Liver (tissue), 8 donors: ENCODE measurements at regions not wholly inside any gene's neighbourhood (a gene's known extent, or its start where the extent isn't known, plus 50 kb on each side); places are given as distances from the start of the nearest gene placed in this dataset.

Experiments used
- DNase-seq: peaks from one replicate; pipeline ENCODE4 v3.0.0-alpha.2; 2017; ENCODE audit warnings: low spot score
- H3K27ac ChIP-seq, 2 donors: one replicate each; pipeline ENCODE4 v1.7.0; 2013; ENCODE audit warnings: inconsistent platforms in 2 of 2, low read length in 2 of 2, control low read depth in 1 of 2, low read depth in 1 of 2, mild to moderate bottlenecking in 1 of 2
- H3K27me3 ChIP-seq, 4 donors: one replicate each; pipeline versions ENCODE4 v1.6.1 to v1.7.0; 2013; ENCODE audit warnings: low read length in 3 of 4, inconsistent platforms in 1 of 4, mild to moderate bottlenecking in 1 of 4, moderate library complexity in 1 of 4; ENCODE audit not compliant: control insufficient read depth in 4 of 4, insufficient read depth in 4 of 4
- H3K36me3 ChIP-seq, 4 donors: one replicate each; pipeline versions ENCODE4 v1.6.1 to v1.7.0; 2013; ENCODE audit warnings: low read length in 3 of 4, mild to moderate bottlenecking in 3 of 4, low read depth in 1 of 4, moderate library complexity in 1 of 4; ENCODE audit not compliant: control insufficient read depth in 4 of 4, insufficient read depth in 3 of 4
- H3K4me1 ChIP-seq, 4 donors: one replicate each; pipeline versions ENCODE4 v1.6.1 to v1.7.0; 2013; ENCODE audit warnings: low read length in 3 of 4, mild to moderate bottlenecking in 3 of 4, moderate library complexity in 1 of 4; ENCODE audit not compliant: control insufficient read depth in 4 of 4, insufficient read depth in 4 of 4
- H3K4me3 ChIP-seq, 3 donors: one replicate each; pipeline versions ENCODE4 v1.6.1 to v1.7.0; 2013; ENCODE audit warnings: low read length in 3 of 3, control low read depth in 1 of 3, low read depth in 1 of 3, mild to moderate bottlenecking in 1 of 3
- H3K9ac ChIP-seq, 2 donors: one replicate each; pipeline ENCODE4 v1.7.0; 2013; ENCODE audit warnings: low read length in 2 of 2, mild to moderate bottlenecking in 2 of 2, moderate library complexity in 2 of 2, control low read depth in 1 of 2, low read depth in 1 of 2
- H3K9me3 ChIP-seq, 4 donors: one replicate each; pipeline versions ENCODE4 v1.6.1 to v1.7.0; 2013; ENCODE audit warnings: low read length in 3 of 4; ENCODE audit not compliant: control insufficient read depth in 4 of 4
- FOXA1 ChIP-seq: IDR thresholded peaks from 2 replicates; pipeline ENCODE4 v1.6.1; 2016; ENCODE audit warnings: antibody characterized with exemption
- FOXA2 ChIP-seq: IDR thresholded peaks from 2 replicates; pipeline ENCODE4 v1.6.1; 2016; ENCODE audit warnings: antibody characterized with exemption
- HNF4A ChIP-seq, 2 donors: conservative IDR thresholded peaks; 2 replicates each; pipeline ENCODE4 v1.6.1; 2016; ENCODE audit warnings: antibody characterized with exemption in 2 of 2, mild to moderate bottlenecking in 2 of 2
- HNF4G ChIP-seq: IDR thresholded peaks from 2 replicates; pipeline ENCODE4 v1.6.1; 2016; ENCODE audit warnings: antibody characterized with exemption
- JUND ChIP-seq, 2 donors: IDR thresholded peaks; 2 replicates each; pipeline ENCODE4 v1.6.1; 2016; ENCODE audit warnings: antibody characterized with exemption in 2 of 2
- NR2F2 ChIP-seq: IDR thresholded peaks from 2 replicates; pipeline ENCODE4 v1.6.1; 2016; ENCODE audit warnings: antibody characterized with exemption
- REST ChIP-seq: IDR thresholded peaks from 2 replicates; pipeline ENCODE4 v1.6.1; 2016; ENCODE audit warnings: antibody characterized with exemption, mild to moderate bottlenecking
- RXRA ChIP-seq, 2 donors: IDR thresholded peaks; 2 replicates each; pipeline ENCODE4 v1.6.1; 2017 to 2018; ENCODE audit warnings: antibody characterized with exemption in 2 of 2, mild to moderate bottlenecking in 1 of 2
- SP1 ChIP-seq: IDR thresholded peaks from 2 replicates; pipeline ENCODE4 v1.6.1; 2018; ENCODE audit warnings: antibody characterized with exemption, mild to moderate bottlenecking
- TAF1 ChIP-seq: conservative IDR thresholded peaks from 2 replicates; pipeline ENCODE4 v1.6.1; 2016; ENCODE audit warnings: antibody characterized with exemption, mild to moderate bottlenecking
- YY1 ChIP-seq: IDR thresholded peaks from 2 replicates; pipeline ENCODE4 v1.6.1; 2016; ENCODE audit warnings: antibody characterized with exemption, mild to moderate bottlenecking
- WGBS: extraction: QIAGEN DNeasy Blood & Tissue Kit; methylation state at CpG from one replicate; pipeline ENCODE4 v1.1.7; 2013; 5-methylcytosine and 5-hydroxymethylcytosine counted together
- TF ChIP-seq, protein P1 (sequence below): IDR thresholded peaks from 2 replicates; pipeline ENCODE4 v1.6.1; 2016; ENCODE audit warnings: antibody characterized with exemption
- TF ChIP-seq, protein P2 (sequence below): IDR thresholded peaks from 2 replicates; pipeline ENCODE4 v1.6.1; 2016; ENCODE audit warnings: antibody characterized with exemption
- TF ChIP-seq, protein P3 (sequence below): fragments of 150-350 bp; IDR thresholded peaks from 2 replicates; pipeline ENCODE4 v1.5.1; 2017; ENCODE audit warnings: improper control_type of control experiment, low read depth, low read length; ENCODE audit not compliant: missing input control
- donor health status: healthy.
- donor health status: healthy.
- donor health status: healthy.
- donor health status: healthy.
- donor health status: healthy.

GRCh38 chr5:54844905-54845566 lies 140.4 kb downstream of the ESM1 start (continued):
- no peak for TF ChIP-seq SP1

- Histone ChIP-seq H3K36me3 (no peaks in the 10 kb centered on the region), H3K4me1 (peaks cover 0 to 7% (median 4%) of the 10 kb centered on the region in 4 donors), H3K27ac (no peak overlapping the region), H3K9me3 (no peaks in the 10 kb centered on the region), H3K4me3 (no peak overlapping the region), H3K27me3 (no peaks in the 10 kb centered on the region), H3K9ac (no peak overlapping the region)
- no peak for DNase-seq
- TF ChIP-seq, protein P1, sequence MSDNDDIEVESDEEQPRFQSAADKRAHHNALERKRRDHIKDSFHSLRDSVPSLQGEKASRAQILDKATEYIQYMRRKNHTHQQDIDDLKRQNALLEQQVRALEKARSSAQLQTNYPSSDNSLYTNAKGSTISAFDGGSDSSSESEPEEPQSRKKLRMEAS: no peak
- TF ChIP-seq, protein P2, sequence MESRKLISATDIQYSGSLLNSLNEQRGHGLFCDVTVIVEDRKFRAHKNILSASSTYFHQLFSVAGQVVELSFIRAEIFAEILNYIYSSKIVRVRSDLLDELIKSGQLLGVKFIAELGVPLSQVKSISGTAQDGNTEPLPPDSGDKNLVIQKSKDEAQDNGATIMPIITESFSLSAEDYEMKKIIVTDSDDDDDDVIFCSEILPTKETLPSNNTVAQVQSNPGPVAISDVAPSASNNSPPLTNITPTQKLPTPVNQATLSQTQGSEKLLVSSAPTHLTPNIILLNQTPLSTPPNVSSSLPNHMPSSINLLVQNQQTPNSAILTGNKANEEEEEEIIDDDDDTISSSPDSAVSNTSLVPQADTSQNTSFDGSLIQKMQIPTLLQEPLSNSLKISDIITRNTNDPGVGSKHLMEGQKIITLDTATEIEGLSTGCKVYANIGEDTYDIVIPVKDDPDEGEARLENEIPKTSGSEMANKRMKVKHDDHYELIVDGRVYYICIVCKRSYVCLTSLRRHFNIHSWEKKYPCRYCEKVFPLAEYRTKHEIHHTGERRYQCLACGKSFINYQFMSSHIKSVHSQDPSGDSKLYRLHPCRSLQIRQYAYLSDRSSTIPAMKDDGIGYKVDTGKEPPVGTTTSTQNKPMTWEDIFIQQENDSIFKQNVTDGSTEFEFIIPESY: no peak
- TF ChIP-seq REST: no peak
- TF ChIP-seq TAF1: no peak
- TF ChIP-seq, protein P3, sequence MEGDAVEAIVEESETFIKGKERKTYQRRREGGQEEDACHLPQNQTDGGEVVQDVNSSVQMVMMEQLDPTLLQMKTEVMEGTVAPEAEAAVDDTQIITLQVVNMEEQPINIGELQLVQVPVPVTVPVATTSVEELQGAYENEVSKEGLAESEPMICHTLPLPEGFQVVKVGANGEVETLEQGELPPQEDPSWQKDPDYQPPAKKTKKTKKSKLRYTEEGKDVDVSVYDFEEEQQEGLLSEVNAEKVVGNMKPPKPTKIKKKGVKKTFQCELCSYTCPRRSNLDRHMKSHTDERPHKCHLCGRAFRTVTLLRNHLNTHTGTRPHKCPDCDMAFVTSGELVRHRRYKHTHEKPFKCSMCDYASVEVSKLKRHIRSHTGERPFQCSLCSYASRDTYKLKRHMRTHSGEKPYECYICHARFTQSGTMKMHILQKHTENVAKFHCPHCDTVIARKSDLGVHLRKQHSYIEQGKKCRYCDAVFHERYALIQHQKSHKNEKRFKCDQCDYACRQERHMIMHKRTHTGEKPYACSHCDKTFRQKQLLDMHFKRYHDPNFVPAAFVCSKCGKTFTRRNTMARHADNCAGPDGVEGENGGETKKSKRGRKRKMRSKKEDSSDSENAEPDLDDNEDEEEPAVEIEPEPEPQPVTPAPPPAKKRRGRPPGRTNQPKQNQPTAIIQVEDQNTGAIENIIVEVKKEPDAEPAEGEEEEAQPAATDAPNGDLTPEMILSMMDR: no peak
- no peak for TF ChIP-seq HNF4G
- no peak for TF ChIP-seq RXRA (IDR thresholded peaks at IDR 0.05)
- 77% methylated on average over 4 of the region's 4 CpGs for WGBS
These were observed 141.1 kb downstream of the ESM1 start for GRCh38 chr5:54844266-54844665.

GRCh38 chr5:54841481-54841880 lies 143.9 kb downstream of the ESM1 start:
- TF ChIP-seq RXRA (IDR thresholded peaks at IDR 0.05) (no peak), REST (no peak), JUND (IDR thresholded peaks at IDR 0.05) (no peak), HNF4A (conservative IDR thresholded peaks at IDR 0.05) (no peak), NR2F2 (no peak), SP1 (no peak), FOXA1 (no peak), FOXA2 (no peak), YY1 (no peak)
- TF ChIP-seq, protein P3: no peak
- Histone ChIP-seq H3K9me3 (no peaks in the 10 kb centered on the region), H3K27me3 (no peaks in the 10 kb centered on the region), H3K36me3 (no peaks in the 10 kb centered on the region), H3K4me3 (no peak overlapping the region), H3K4me1 (peaks cover 6 to 26% (median 24%) of the 10 kb centered on the region in 4 donors), H3K27ac (no peak overlapping the region), H3K9ac (no peak overlapping the region)
- 93% methylated on average over 1 of the region's 1 CpG for WGBS
- no peak for DNase-seq
